ENCODE measurements at regions not wholly inside any gene's neighbourhood (a gene's known extent, or its start where the extent isn't known, plus 50 kb on each side); places are given as distances from the start of the nearest gene placed in this dataset.

DNA sequence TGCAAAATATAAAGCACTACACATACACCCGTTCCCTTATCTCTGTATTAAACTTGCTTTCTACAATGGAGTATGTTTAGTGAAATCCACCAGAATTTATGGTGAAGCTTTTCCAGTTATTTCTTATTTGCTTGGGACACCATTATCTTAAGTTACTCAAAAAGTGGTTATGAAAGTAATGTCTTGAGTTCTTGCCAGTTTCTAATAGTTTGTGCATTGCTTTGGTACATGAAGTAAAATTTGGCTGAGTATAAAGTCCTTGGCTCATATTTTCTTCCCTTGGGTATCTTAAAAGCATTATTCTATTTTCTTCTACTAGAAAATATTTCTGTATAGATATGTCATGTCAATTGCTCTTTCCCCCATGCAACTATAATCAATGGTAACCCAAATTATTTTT is 85.2 kb downstream of the POLR1F start:
- no peak overlapping the region for H3K27ac ChIP-seq
- 80 to 89% (median 88%) methylated on average over 1 of the region's 1 CpG for WGBS, 3 donors
- TF ChIP-seq, protein P1, sequence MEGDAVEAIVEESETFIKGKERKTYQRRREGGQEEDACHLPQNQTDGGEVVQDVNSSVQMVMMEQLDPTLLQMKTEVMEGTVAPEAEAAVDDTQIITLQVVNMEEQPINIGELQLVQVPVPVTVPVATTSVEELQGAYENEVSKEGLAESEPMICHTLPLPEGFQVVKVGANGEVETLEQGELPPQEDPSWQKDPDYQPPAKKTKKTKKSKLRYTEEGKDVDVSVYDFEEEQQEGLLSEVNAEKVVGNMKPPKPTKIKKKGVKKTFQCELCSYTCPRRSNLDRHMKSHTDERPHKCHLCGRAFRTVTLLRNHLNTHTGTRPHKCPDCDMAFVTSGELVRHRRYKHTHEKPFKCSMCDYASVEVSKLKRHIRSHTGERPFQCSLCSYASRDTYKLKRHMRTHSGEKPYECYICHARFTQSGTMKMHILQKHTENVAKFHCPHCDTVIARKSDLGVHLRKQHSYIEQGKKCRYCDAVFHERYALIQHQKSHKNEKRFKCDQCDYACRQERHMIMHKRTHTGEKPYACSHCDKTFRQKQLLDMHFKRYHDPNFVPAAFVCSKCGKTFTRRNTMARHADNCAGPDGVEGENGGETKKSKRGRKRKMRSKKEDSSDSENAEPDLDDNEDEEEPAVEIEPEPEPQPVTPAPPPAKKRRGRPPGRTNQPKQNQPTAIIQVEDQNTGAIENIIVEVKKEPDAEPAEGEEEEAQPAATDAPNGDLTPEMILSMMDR (IDR thresholded peaks at IDR 0.05): no peak
- intact Hi-C loops (cut with DNase I): no loop called here
- ATAC-seq (no peak), DNase-seq (no peak)
- no peak overlapping the region for H3K4me3 ChIP-seq
- no peaks in the 10 kb centered on the region for H3K36me3 ChIP-seq (ENCODE audit: insufficient read depth in 1 of 2, low read depth in 1 of 2)
- no peaks in the 10 kb centered on the region for H3K9me3 ChIP-seq
- H3K4me1 ChIP-seq: no peaks in the 10 kb centered on the region
- H3K27me3 ChIP-seq (ENCODE audit: insufficient read depth in 3 of 3, low read length in 2 of 3): no peaks in the 10 kb centered on the region

- intact Hi-C loops (cut with DNase I): no loop called here
- H3K27me3 ChIP-seq (ENCODE audit: insufficient read depth in 3 of 3, low read length in 2 of 3): no peaks in the 10 kb centered on the region
- no peaks in the 10 kb centered on the region for H3K9me3 ChIP-seq
- no peak overlapping the region for H3K4me3 ChIP-seq
- H3K4me1 ChIP-seq: no peaks in the 10 kb centered on the region
- ATAC-seq (peak in 3 of 4 donors; percentile 32 to 77 (median 58)), DNase-seq (no peak)
- TF ChIP-seq, protein P1 (IDR thresholded peaks at IDR 0.05): no peak
- no peak overlapping the region for H3K27ac ChIP-seq
- WGBS, 3 donors: 43 to 52% (median 45%) methylated on average over 2 of the region's 2 CpGs
- no peaks in the 10 kb centered on the region for H3K36me3 ChIP-seq (ENCODE audit: insufficient read depth in 1 of 2, low read depth in 1 of 2)
Measured at GRCh38 chr7:19621740-19622139, 87.1 kb downstream of the POLR1F start.

DNA sequence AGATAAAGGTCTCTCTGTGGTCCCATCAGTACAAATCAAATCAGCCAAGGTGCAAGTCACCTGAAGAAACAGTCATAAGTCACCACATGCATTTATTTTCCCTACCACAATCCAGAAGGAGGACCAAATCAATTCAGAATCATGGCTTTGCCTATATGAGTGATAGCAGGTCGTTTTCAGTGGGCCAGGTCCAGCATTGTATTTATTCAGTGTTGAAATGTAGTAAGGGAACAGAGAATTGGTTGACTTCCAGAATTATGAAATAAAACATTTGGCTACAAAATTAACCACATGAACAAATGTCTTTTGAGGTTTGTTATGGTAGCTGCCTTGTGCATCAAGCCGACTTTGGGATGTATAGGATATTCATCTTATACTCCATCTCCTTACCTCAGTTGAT is 88.4 kb downstream of the POLR1F start:
- no peak for DNase-seq
- Histone ChIP-seq H3K9me3 (no peaks in the 10 kb centered on the region), H3K4me1 (no peaks in the 10 kb centered on the region), H3K4me3 (no peak overlapping the region), H3K36me3 (ENCODE audit: insufficient read depth in 1 of 2, low read depth in 1 of 2) (no peaks in the 10 kb centered on the region), H3K27me3 (ENCODE audit: insufficient read depth in 3 of 3, low read length in 2 of 3) (no peaks in the 10 kb centered on the region), H3K27ac (no peak overlapping the region)
- no peak for ATAC-seq
- WGBS, 3 donors: 45 to 48% (median 47%) methylated on average over 2 of the region's 2 CpGs
- intact Hi-C loops (cut with DNase I): no loop called here
- TF ChIP-seq, protein P1 (IDR thresholded peaks at IDR 0.05): no peak

GRCh38 chr7:19619122-19619521 is 89.7 kb downstream of the POLR1F start:
- H3K4me3 ChIP-seq: no peak overlapping the region
- TF ChIP-seq, protein P1 (IDR thresholded peaks at IDR 0.05): no peak

GRCh38 chr7:19617901-19618300 is 90.9 kb downstream of the POLR1F start:
- TF ChIP-seq, protein P1 (IDR thresholded peaks at IDR 0.05): no peak
- Histone ChIP-seq H3K9me3 (no peaks in the 10 kb centered on the region), H3K36me3 (ENCODE audit: insufficient read depth in 1 of 2, low read depth in 1 of 2) (no peaks in the 10 kb centered on the region), H3K4me1 (no peaks in the 10 kb centered on the region), H3K27ac (no peak overlapping the region), H3K4me3 (no peak overlapping the region), H3K27me3 (ENCODE audit: insufficient read depth in 3 of 3, low read length in 2 of 3) (no peaks in the 10 kb centered on the region)
- DNase-seq: no peak
- no peak for ATAC-seq
- intact Hi-C loops (cut with DNase I): no loop called here
- 42 to 54% (median 48%) methylated on average over 2 of the region's 2 CpGs for WGBS, 3 donors

More at GRCh38 chr7:19619122-19619521, 89.7 kb downstream of the POLR1F start:
- Histone ChIP-seq H3K27me3 (ENCODE audit: insufficient read depth in 3 of 3, low read length in 2 of 3) (no peaks in the 10 kb centered on the region), H3K36me3 (ENCODE audit: insufficient read depth in 1 of 2, low read depth in 1 of 2) (no peaks in the 10 kb centered on the region), H3K27ac (no peak overlapping the region), H3K9me3 (no peaks in the 10 kb centered on the region), H3K4me1 (no peaks in the 10 kb centered on the region)
- intact Hi-C loops (cut with DNase I): no loop called here
- 33 to 55% (median 45%) methylated on average over 1 of the region's 1 CpG for WGBS, 3 donors
- ATAC-seq (no peak), DNase-seq (no peak)
